CD4-positive, CD25-positive, alpha-beta regulatory T cell (primary cell): ENCODE measurements at regions not wholly inside any gene's neighbourhood (a gene's known extent, or its start where the extent isn't known, plus 50 kb on each side); places are given as distances from the start of the nearest gene placed in this dataset.
A peak's percentile ranks its signal among the peaks of the same experiment; 100 is the strongest.

ENCODE experiments used
- ATAC-seq, 2 donors: fragments of 150-1000 bp; cut with Tn5 transposase; one replicate each; pipeline ENCODE4 v1.10.0; 2021; ENCODE audit warnings: low read depth in 2 of 2, moderate number of reproducible peaks in 2 of 2, moderate library complexity in 1 of 2
- DNase-seq, 3 donors: peaks; one replicate each; pipeline versions ENCODE4 v3.0.0 to v3.0.0-alpha.2; 2012 to 2022; ENCODE audit warnings: mixed read lengths in 1 of 3
- H3K27ac ChIP-seq: one replicate; pipeline ENCODE4 v1.7.0; 2013; ENCODE audit warnings: mild to moderate bottlenecking, low read length; ENCODE audit not compliant: insufficient read depth, poor library complexity, severe bottlenecking
- H3K27me3 ChIP-seq: one replicate; pipeline ENCODE4 v1.7.0; 2013; ENCODE audit warnings: low read length; ENCODE audit not compliant: control insufficient read depth, insufficient read depth
- H3K36me3 ChIP-seq: one replicate; pipeline ENCODE4 v1.7.0; 2013; ENCODE audit warnings: mild to moderate bottlenecking, low read length, moderate library complexity; ENCODE audit not compliant: control insufficient read depth, insufficient read depth
- H3K4me1 ChIP-seq: 2 replicates; pipeline ENCODE4 v1.7.0; 2013; ENCODE audit warnings: mild to moderate bottlenecking, low read length; ENCODE audit not compliant: insufficient read depth, control insufficient read depth, poor library complexity, severe bottlenecking
- H3K4me3 ChIP-seq: one replicate; pipeline ENCODE4 v1.7.0; 2013; ENCODE audit warnings: low read depth, mild to moderate bottlenecking, low read length, moderate library complexity
- H3K9me3 ChIP-seq, 2 experiments: 1 replicate in 1 of 2; 2 replicates in 1 of 2; pipeline ENCODE4 v1.7.0; 2013; ENCODE audit warnings: low read length in 2 of 2, mild to moderate bottlenecking in 1 of 2, moderate library complexity in 1 of 2; ENCODE audit not compliant: control insufficient read depth in 2 of 2
- H3K27ac Mint-ChIP-seq, 3 donors: one replicate each; pipeline ENCODE4 v1.8.0; 2020 to 2022; ENCODE audit warnings: mild to moderate bottlenecking in 3 of 3, mixed read lengths in 3 of 3, moderate library complexity in 2 of 3
- H3K27me3 Mint-ChIP-seq: one replicate; pipeline ENCODE4 v1.8.0; 2022; ENCODE audit warnings: mild to moderate bottlenecking, mixed read lengths
- H3K36me3 Mint-ChIP-seq: one replicate; pipeline ENCODE4 v1.8.0; 2020; ENCODE audit warnings: mixed read lengths
- H3K4me1 Mint-ChIP-seq, 4 donors: one replicate each; pipeline ENCODE4 v1.8.0; 2020 to 2022; ENCODE audit warnings: mixed read lengths in 4 of 4, mild to moderate bottlenecking in 1 of 4
- H3K4me3 Mint-ChIP-seq, 4 donors: one replicate each; pipeline ENCODE4 v1.8.0; 2020 to 2022; ENCODE audit warnings: mild to moderate bottlenecking in 4 of 4, mixed read lengths in 4 of 4, moderate library complexity in 3 of 4
- H3K9me3 Mint-ChIP-seq, 7 donors: one replicate each; pipeline ENCODE4 v1.8.0; 2020 to 2022; ENCODE audit warnings: mixed read lengths in 7 of 7, mild to moderate bottlenecking in 3 of 7, moderate library complexity in 2 of 7

- H3K4me3 ChIP-seq: no peak overlapping the region
- H3K27me3 Mint-ChIP-seq: no peaks in the 10 kb centered on the region
- no peak for ATAC-seq
- H3K27me3 ChIP-seq: no peaks in the 10 kb centered on the region
- no peak for DNase-seq
- H3K36me3 Mint-ChIP-seq: no peaks in the 10 kb centered on the region
- H3K4me1 Mint-ChIP-seq: no peaks in the 10 kb centered on the region
- no peaks in the 10 kb centered on the region for H3K4me1 ChIP-seq
- H3K27ac Mint-ChIP-seq: no peak overlapping the region
- peaks cover 0 to 2% (median under 1%) of the 10 kb centered on the region in 7 donors for H3K9me3 Mint-ChIP-seq
- no peak overlapping the region for H3K4me3 Mint-ChIP-seq
- H3K9me3 ChIP-seq: no peaks in the 10 kb centered on the region
- H3K27ac ChIP-seq: no peak overlapping the region
- H3K36me3 ChIP-seq: no peaks in the 10 kb centered on the region
These were observed 87.3 kb upstream of the E2F7 start for GRCh38 chr12:77152623-77153193.

GRCh38 chr12:77151030-77151429 lies 85.7 kb upstream of the E2F7 start:
- no peak overlapping the region for H3K4me3 ChIP-seq
- H3K27me3 ChIP-seq: no peaks in the 10 kb centered on the region
- DNase-seq (no peak), ATAC-seq (no peak)
- H3K4me1 ChIP-seq: no peaks in the 10 kb centered on the region
- Mint-ChIP-seq H3K36me3 (no peaks in the 10 kb centered on the region), H3K4me1 (no peaks in the 10 kb centered on the region), H3K4me3 (no peak overlapping the region), H3K27ac (no peak overlapping the region), H3K9me3 (peaks cover 0 to 11% (median 2%) of the 10 kb centered on the region in 7 donors), H3K27me3 (no peaks in the 10 kb centered on the region)
- H3K36me3 ChIP-seq: no peaks in the 10 kb centered on the region
- H3K27ac ChIP-seq: no peak overlapping the region
- H3K9me3 ChIP-seq: no peaks in the 10 kb centered on the region

- Histone ChIP-seq H3K4me3 (no peak overlapping the region), H3K27me3 (no peaks in the 10 kb centered on the region), H3K9me3 (no peaks in the 10 kb centered on the region), H3K27ac (no peak overlapping the region), H3K4me1 (no peaks in the 10 kb centered on the region), H3K36me3 (no peaks in the 10 kb centered on the region)
- peaks cover 0 to 5% (median 3%) of the 10 kb centered on the region in 7 donors for H3K9me3 Mint-ChIP-seq
- ATAC-seq: no peak
- H3K27me3 Mint-ChIP-seq: no peaks in the 10 kb centered on the region
- no peaks in the 10 kb centered on the region for H3K4me1 Mint-ChIP-seq
- peak in 1 of 3 donors; percentile 4 for DNase-seq
- H3K36me3 Mint-ChIP-seq: no peaks in the 10 kb centered on the region
- H3K4me3 Mint-ChIP-seq: no peak overlapping the region
- no peak overlapping the region for H3K27ac Mint-ChIP-seq
These were observed 68.2 kb upstream of the E2F7 start for GRCh38 chr12:77133566-77133965.

GRCh38 chr12:77131977-77132490 lies 66.7 kb upstream of the E2F7 start:
- Histone ChIP-seq H3K4me3 (no peak overlapping the region), H3K36me3 (no peaks in the 10 kb centered on the region), H3K9me3 (no peaks in the 10 kb centered on the region), H3K27me3 (no peaks in the 10 kb centered on the region), H3K4me1 (no peaks in the 10 kb centered on the region), H3K27ac (no peak overlapping the region)
- no peaks in the 10 kb centered on the region for H3K4me1 Mint-ChIP-seq
- H3K27ac Mint-ChIP-seq: no peak overlapping the region
- H3K36me3 Mint-ChIP-seq: no peaks in the 10 kb centered on the region
- ATAC-seq (no peak), DNase-seq (no peak)
- no peaks in the 10 kb centered on the region for H3K27me3 Mint-ChIP-seq
- no peak overlapping the region for H3K4me3 Mint-ChIP-seq
- H3K9me3 Mint-ChIP-seq: peaks cover 0 to 4% (median 2%) of the 10 kb centered on the region in 7 donors

- H3K27ac ChIP-seq: no peak overlapping the region
- Mint-ChIP-seq H3K4me3 (peak overlapping the region in 1 of 4 donors; percentile 4), H3K4me1 (no peaks in the 10 kb centered on the region), H3K36me3 (no peaks in the 10 kb centered on the region), H3K27me3 (peaks cover 4% of the 10 kb centered on the region), H3K9me3 (peaks cover 0 to 4% (median 2%) of the 10 kb centered on the region in 7 donors), H3K27ac (no peak overlapping the region)
- H3K27me3 ChIP-seq: no peaks in the 10 kb centered on the region
- DNase-seq (no peak), ATAC-seq (no peak)
- no peak overlapping the region for H3K4me3 ChIP-seq
- H3K9me3 ChIP-seq: no peaks in the 10 kb centered on the region
- no peaks in the 10 kb centered on the region for H3K36me3 ChIP-seq
- H3K4me1 ChIP-seq: no peaks in the 10 kb centered on the region
These were observed 64.8 kb upstream of the E2F7 start for GRCh38 chr12:77130193-77130592.

- no peaks in the 10 kb centered on the region for H3K36me3 ChIP-seq
- H3K9me3 Mint-ChIP-seq: peaks cover 0 to 3% (median 0%) of the 10 kb centered on the region in 7 donors
- H3K9me3 ChIP-seq: no peaks in the 10 kb centered on the region
- DNase-seq: no peak
- no peak overlapping the region for H3K4me3 ChIP-seq
- ATAC-seq: no peak
- peaks cover 4% of the 10 kb centered on the region for H3K27me3 Mint-ChIP-seq
- no peak overlapping the region for H3K27ac Mint-ChIP-seq
- H3K36me3 Mint-ChIP-seq: no peaks in the 10 kb centered on the region
- no peaks in the 10 kb centered on the region for H3K4me1 ChIP-seq
- H3K4me1 Mint-ChIP-seq: no peaks in the 10 kb centered on the region
- H3K27ac ChIP-seq: no peak overlapping the region
- H3K27me3 ChIP-seq: no peaks in the 10 kb centered on the region
- H3K4me3 Mint-ChIP-seq: no peak overlapping the region
These were observed 59.4 kb upstream of the E2F7 start for GRCh38 chr12:77124767-77125166.

- H3K27ac Mint-ChIP-seq: no peak overlapping the region
- no peak for ATAC-seq
These were observed 57.3 kb upstream of the E2F7 start for GRCh38 chr12:77122661-77123060.

GRCh38 chr12:77122236-77122635 lies 56.9 kb upstream of the E2F7 start:
- no peak overlapping the region for H3K27ac Mint-ChIP-seq
- no peak overlapping the region for H3K4me3 Mint-ChIP-seq
- H3K36me3 ChIP-seq: no peaks in the 10 kb centered on the region
- peaks cover 4% of the 10 kb centered on the region for H3K27me3 Mint-ChIP-seq
- H3K27me3 ChIP-seq: no peaks in the 10 kb centered on the region
- H3K4me3 ChIP-seq: no peak overlapping the region
- no peak overlapping the region for H3K27ac ChIP-seq
- ATAC-seq (no peak), DNase-seq (no peak)
- H3K4me1 ChIP-seq: no peaks in the 10 kb centered on the region
- peaks cover 0 to 3% (median 0%) of the 10 kb centered on the region in 7 donors for H3K9me3 Mint-ChIP-seq
- H3K36me3 Mint-ChIP-seq: no peaks in the 10 kb centered on the region
- no peaks in the 10 kb centered on the region for H3K9me3 ChIP-seq
- no peaks in the 10 kb centered on the region for H3K4me1 Mint-ChIP-seq

More at GRCh38 chr12:77122661-77123060, 57.3 kb upstream of the E2F7 start:
- no peaks in the 10 kb centered on the region for H3K36me3 ChIP-seq
- H3K27me3 Mint-ChIP-seq: peaks cover 4% of the 10 kb centered on the region
- no peaks in the 10 kb centered on the region for H3K27me3 ChIP-seq
- no peak overlapping the region for H3K27ac ChIP-seq
- H3K4me3 ChIP-seq: no peak overlapping the region
- peaks cover 0 to 3% (median 0%) of the 10 kb centered on the region in 7 donors for H3K9me3 Mint-ChIP-seq
- DNase-seq: no peak
- H3K4me1 Mint-ChIP-seq: no peaks in the 10 kb centered on the region
- no peaks in the 10 kb centered on the region for H3K9me3 ChIP-seq
- no peaks in the 10 kb centered on the region for H3K4me1 ChIP-seq
- no peak overlapping the region for H3K4me3 Mint-ChIP-seq
- no peaks in the 10 kb centered on the region for H3K36me3 Mint-ChIP-seq
